LHCN-M2 (cell line): ENCODE measurements at regions not wholly inside any gene's neighbourhood (a gene's known extent, or its start where the extent isn't known, plus 50 kb on each side); places are given as distances from the start of the nearest gene placed in this dataset.
"Not testable (repeated sequence)": the region's sequence is repeated elsewhere in the genome, so short reads cannot be mapped to it uniquely, and the experiment has no call there.

Experiments used
- DNase-seq: peaks from one replicate; pipeline ENCODE4 v3.0.0-alpha.2; 2012; ENCODE audit warnings: low read depth

- DNase-seq: no peak
Observed at GRCh38 chr10:106296750-106297392, 867.6 kb downstream of the SORCS1 start.

- no peak for DNase-seq
Observed at GRCh38 chr10:106284802-106285587, 879.5 kb downstream of the SORCS1 start.

GRCh38 chr10:106280896-106281460, 883.5 kb downstream of the SORCS1 start:
- DNase-seq: no peak

- DNase-seq: no peak
Observed at GRCh38 chr10:106278383-106278782, 886.1 kb downstream of the SORCS1 start.

GRCh38 chr10:106271237-106271636, 893.3 kb downstream of the SORCS1 start:
- DNase-seq: no peak

- DNase-seq: no peak
Observed at GRCh38 chr10:106268000-106268399, 896.5 kb downstream of the SORCS1 start.

GRCh38 chr10:106267591-106267990, 896.9 kb downstream of the SORCS1 start:
- no peak for DNase-seq

- not testable (repeated sequence) for DNase-seq
Observed at GRCh38 chr10:106257432-106257831, 907.1 kb downstream of the SORCS1 start.

GRCh38 chr10:106255111-106255678, 909.3 kb downstream of the SORCS1 start:
- no peak for DNase-seq

GRCh38 chr10:106254071-106254470, 910.4 kb downstream of the SORCS1 start:
- no peak for DNase-seq

- no peak for DNase-seq
Observed at GRCh38 chr10:106252541-106252940, 912.0 kb downstream of the SORCS1 start.

GRCh38 chr10:106251573-106251972, 912.9 kb downstream of the SORCS1 start:
- DNase-seq: no peak

GRCh38 chr10:106242301-106242700, 922.2 kb downstream of the SORCS1 start:
- no peak for DNase-seq

GRCh38 chr10:106226828-106227227, 937.7 kb downstream of the SORCS1 start:
- DNase-seq: no peak

- no peak for DNase-seq
Observed at GRCh38 chr10:106226142-106226541, 938.4 kb downstream of the SORCS1 start.

- no peak for DNase-seq
Observed at GRCh38 chr10:106224676-106225075, 939.8 kb downstream of the SORCS1 start.

GRCh38 chr10:106217627-106218026, 946.9 kb downstream of the SORCS1 start:
- DNase-seq: no peak

- no peak for DNase-seq
Observed at GRCh38 chr10:106216085-106216484, 948.4 kb downstream of the SORCS1 start.

- DNase-seq: no peak
Observed at GRCh38 chr10:106214243-106214642, 950.3 kb downstream of the SORCS1 start.

GRCh38 chr10:106213493-106213892, 951.0 kb downstream of the SORCS1 start:
- DNase-seq: no peak

GRCh38 chr10:106198275-106198674, 966.2 kb downstream of the SORCS1 start:
- no peak for DNase-seq

GRCh38 chr10:106189292-106189691, 975.2 kb downstream of the SORCS1 start:
- DNase-seq: no peak

- no peak for DNase-seq
Observed at GRCh38 chr10:106185951-106186350, 978.6 kb downstream of the SORCS1 start.
